ENCODE measurements at regions not wholly inside any gene's neighbourhood (a gene's known extent, or its start where the extent isn't known, plus 50 kb on each side); places are given as distances from the start of the nearest gene placed in this dataset.
"Not testable (repeated sequence)": the region's sequence is repeated elsewhere in the genome, so short reads cannot be mapped to it uniquely, and the experiment has no call there.

DNA sequence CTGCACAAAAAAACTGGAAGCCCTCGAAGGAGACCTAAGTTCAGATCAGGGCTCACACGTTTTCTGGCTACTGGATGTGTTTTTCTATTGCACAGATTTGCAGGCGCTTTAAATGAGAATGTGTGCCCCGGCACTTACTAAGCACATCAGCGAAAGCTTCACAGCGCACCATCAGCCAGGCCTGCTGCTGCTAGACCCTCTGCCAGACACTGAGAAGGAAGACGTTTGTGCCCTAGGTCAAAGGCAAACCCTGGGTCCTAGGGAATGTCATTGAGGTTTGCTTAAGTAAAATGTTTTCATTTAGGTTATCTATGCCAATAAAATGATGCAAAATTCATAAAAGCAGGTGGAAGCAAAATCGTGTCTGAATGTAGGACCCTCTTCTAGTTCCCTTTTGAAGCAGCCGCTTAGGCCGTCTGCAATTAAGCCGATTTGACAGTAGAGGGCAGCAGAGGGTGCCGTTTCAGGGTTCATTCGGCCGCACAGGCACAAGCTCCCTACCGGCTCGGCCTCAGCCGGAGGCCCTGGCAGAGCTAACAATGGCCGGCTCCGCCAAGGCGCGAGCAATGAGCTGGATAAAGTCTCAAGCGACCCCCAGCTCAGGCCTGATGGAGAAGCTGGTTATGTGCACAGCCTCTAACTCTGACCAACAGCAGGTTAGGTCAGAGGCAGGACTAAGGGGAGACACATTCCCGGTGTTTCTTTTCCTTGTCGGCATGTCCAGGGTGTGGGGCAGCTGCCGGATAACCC, 107.2 kb upstream of the FOXA2 start:
- DNase-seq = peak; percentile 10

DNA sequence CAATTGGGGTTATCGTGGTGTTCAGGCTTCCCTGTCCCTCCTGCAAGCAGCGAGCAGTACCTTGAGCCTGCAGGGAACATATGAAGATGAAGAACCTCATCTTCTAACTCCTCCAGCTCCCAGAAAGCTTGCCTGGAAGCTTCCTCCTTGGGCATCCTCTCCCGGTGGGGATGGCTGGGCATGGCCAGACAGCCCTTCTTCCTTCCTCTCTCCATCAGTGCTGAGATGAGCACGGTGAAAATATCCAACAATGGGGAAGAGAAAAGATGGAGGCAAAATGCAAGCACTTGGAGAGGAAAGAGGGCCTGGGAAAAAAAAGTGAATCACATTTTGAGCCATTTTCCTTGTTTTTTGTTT, 107.7 kb upstream of the FOXA2 start:
- no peak for DNase-seq

DNA sequence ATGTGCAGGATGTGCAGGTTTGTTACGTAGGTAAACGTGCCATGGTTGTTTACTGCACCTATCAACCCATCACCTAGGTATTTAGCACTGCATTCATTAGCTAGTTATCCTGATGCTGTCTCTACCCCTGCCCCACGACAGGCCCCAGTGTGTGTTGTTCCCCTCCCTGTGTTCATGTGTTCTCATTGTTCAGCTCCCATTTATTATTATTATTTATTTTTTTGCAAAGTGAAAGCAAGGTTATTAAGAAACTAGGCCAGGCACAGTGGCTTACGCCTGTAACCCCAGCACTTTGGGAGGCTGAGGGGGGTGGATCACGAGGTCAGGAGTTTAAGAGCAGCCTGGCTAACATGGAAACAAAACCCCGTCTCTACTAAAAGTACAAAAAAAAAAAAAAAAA, 108.2 kb upstream of the FOXA2 start:
- not testable (repeated sequence) for DNase-seq

DNA sequence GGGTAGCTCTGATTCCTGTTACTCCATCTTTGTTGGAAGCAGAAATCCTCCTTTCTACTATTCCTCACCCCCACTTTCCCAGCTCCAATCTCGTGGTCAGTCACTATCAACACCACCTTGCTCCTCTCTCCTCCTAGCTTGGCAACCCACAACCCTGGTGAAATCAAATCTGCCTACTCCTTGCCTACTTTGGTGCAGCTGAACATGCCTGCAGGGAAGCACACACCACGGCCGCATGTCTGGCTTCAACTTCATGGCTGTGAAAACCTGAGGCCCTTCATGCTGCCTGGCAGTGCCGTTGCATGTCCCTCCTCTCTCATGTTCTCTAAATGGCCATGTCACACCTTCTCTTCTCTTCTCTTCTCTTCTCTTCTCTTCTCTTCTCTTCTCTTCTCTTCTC, 112.4 kb upstream of the FOXA2 start:
- DNase-seq = no peak

DNA sequence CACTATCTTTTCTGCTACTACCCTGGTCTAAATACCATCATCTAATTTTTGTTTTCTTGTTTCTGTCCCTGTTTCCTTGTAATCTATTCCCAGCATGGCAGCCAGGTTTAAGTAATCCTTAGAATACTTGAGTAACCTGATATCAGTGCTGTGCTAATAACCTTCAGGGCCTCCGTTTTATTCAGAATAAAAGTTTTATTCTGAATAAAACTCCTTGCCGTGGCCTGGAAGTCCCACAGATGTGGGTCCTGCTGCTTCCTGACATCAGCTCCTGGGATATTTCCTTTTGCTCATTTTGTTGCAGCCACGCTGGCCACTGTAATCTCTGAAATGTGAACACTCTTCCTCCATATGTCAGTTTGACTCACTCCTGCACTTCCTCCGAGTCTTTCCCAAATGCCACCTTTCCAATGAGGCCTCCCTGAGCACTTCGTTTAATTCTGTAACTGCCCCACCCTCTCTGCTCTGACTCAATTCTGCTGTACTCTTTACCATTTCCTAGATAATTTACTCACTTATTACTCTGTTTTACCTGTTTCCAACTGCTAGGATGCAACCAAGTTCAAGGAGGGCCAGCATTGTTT, 114.0 kb upstream of the FOXA2 start:
- no peak for DNase-seq

DNA sequence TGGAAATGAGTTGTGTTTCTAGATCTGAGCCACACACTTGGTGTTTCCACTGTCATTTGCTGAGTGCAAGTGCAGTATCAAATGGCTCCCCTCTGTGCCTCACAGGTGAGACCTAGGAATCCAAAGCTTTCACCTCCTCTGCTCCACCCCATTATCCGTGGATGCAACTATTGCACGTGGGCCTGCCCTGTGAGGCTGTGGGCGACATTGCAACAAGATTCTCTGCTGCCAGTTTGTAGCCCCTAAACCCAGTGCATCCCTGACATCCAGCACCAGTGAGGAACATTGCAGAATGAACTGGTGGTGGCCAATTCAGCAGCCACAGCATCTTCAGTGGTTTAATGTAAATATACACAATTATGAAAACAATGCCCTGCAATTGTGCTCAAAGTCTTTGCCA, 115.0 kb upstream of the FOXA2 start:
- DNase-seq = no peak

DNA sequence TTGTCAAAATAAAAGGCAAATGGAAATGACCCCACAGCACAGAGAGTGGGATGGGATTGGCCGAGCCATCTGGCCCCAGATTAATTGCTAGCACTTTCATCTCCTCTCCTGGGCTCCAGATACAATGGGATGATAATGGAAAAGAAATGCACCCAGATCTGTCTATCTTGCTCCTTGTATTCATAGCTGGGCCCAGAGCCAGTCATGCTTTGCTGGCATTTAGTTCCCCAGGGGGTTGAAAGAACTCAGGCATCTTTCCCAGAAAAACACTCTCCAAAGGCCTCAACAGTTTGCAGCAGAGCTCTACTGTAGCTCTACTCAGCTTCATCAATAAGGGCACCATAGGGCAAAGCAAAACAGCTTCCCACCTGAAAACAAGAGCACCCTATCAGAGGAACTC, 116.0 kb upstream of the FOXA2 start:
- DNase-seq = no peak

DNA sequence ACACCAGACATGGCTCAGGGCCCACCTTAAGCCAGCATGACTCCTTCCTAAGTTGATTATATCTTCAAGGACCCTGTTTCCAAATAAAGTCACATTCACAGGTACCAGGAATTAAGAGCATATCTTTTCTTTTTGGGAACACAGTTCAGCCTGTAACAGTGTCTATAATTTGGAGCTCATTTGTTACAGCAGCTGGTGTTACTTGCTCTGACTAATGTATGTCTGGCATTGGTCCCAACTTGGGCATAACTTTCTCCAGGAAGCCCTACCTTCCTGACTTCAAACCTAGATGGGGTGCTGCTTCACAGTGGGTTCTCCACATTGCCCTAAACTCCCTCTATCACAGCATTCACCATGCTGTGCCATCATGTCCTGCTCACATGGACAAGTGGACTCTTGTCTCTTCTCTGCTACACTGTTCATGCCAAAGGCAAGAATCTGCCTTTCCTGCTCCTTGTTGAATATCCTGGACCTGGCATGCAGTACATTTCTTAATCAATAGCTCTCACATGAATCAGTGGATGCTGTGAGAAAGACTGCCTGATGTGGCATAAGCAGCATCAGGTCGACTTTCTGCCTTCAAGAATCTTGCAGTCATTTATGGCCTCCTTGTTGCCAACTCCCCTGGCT, 117.4 kb upstream of the FOXA2 start:
- DNase-seq = no peak

DNA sequence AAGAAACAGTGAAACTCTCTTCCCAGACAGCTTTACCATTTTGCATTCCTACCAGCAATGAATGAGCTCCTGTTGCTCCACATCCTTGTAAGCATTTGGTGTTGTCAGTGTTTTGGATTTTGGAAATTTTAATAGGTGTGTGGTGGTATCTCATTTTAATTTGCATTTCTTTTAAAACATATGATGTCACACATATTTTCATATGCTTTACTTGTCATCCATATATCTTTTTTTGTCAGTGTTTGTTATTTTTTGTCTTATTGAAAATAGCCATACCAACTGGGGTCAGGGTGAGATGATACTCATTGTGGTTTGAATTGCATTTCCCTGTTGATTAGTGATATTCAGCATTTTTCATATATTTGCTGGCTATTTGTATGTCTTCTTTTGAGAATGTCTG, 119.5 kb upstream of the FOXA2 start:
- no peak for DNase-seq

DNA sequence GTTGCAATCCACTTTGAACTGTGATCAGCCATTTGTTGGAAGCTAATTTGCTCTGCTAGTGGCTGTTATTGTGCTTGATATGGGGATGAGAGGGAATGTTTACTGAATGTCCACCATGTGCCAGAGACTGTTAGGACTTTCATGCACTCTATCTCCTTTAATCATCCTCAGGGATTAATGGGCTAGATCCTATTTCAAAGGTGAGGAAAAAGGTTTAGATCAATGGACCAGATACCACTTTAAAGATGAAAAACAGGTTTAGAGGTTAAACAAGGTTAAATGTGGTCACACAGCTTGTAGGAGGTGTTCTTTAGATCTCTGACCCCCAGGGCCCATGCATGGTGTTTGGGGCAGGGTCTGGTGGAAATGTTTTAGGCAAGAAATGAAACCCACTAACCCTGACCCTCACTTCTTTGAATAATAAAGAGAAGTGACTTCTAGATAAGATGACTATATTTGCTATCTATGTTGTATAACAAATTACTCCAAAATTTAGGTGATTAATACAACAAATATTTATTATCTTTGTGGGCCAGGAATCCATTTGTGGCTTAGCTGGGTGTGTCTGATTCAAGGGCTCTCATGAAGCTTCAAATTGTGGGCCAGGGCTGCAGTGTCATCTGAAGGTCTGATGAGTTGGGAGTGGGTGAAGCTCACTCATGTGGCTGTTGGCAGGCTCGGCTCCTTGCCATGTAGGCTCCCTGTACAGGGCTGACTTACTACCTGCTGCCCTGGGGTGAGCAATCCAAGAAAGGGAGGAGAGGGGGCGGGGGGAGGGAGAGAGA, 127.8 kb upstream of the FOXA2 start:
- no peak for DNase-seq

DNA sequence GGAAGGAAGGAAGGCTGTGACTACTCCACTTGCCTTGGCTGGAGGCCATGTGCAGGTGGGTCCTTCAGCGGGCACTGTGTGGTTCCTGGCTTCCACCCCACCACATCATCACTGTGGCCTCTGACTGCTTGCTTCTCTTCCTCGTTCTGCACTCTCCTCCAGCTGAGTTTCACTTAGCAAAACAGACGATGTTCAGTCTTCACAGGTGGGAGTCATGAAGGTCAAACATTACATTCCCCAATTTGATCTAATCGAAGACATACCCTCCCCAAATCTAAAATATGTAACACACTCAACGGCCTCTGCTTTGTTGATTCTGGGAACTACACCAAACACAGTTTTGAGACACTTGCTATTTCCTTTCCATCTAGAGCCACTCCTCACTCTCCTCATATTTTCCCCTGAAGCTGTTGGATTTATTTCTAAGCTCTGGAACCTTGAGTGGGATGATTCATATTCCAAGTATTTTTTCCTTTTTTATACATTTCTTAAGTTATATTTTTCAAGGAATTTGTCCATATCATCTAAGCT, 132.5 kb upstream of the FOXA2 start:
- DNase-seq = no peak

DNA sequence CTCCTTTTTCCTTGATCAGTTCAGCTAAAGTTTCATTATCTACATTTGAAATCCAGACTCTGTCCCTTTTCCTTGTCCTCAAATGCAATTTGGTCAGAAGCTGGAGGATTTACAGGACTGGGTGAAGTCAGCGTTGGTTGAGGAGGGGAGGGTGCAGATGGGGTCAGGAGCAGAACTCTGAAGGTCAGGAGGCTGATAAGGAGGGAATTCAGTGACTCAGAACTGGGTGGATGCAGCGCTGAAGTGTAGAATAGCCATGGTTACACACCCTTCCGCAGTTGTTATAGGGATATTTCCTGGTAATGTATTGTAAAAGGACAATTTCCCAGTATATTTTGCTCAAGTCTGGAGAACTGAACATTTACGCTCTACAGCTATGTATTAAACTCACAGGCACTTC, 133.1 kb upstream of the FOXA2 start:
- DNase-seq = no peak

DNA sequence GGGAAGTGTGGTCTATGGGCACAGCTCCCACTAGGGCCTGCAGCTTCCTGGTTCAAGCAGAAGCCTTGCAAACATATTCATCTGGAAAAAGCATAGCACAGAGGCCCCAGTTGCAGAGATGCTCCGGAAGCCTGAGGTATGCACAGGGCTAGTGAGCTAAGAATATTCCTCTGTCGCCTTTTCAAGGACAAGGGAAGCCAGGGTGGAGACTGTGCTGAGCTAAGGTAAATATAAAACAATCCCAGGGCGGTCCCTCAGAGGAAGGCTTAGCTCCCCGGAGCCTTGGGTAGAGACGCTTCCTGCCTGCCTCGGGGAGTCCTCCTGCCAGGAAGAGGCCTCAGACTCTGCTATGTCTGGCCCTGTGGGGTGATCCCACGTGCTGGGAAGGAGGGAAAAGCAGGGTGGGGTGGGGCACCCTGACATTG, 134.8 kb upstream of the FOXA2 start:
- DNase-seq = no peak

DNA sequence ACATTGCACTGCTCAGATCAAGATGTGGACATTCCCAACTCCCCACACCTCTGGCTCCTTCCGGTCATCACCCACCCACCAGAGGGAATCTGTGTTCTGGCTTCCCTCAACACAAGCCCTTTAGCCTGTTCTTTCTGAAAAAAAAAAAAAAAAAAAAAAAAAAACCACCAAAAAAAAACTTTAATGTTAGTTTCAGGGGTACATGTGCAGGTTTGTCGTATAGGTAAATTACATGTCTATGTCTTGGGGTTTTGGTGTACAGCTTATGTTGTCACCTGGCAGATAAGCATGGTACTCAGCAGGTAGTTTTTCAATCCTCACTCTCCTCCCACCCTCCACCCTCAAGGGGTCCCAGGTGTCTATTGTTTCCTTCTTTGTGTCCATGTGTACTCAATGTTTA, 135.8 kb upstream of the FOXA2 start:
- no peak for DNase-seq

DNA sequence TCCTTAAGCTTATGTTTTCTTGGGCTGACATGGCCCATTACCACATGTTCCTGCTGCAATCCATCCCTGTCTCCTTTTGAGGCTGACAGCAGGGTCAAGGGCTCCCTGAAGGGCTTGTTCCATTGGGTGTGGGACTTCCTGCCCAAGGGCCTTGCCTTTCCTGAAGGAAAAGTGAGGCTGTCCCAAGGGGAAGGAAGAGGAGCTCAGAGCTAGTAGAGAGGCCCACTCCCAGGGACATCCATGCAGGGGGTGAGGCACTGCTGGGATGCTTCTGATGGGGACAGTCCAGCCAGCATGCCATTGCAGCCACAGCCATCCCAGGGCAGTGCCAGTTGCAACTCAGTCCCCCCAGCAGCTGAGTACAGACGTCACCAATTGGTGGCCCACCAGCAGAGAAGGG, 138.4 kb upstream of the FOXA2 start:
- DNase-seq = no peak

DNA sequence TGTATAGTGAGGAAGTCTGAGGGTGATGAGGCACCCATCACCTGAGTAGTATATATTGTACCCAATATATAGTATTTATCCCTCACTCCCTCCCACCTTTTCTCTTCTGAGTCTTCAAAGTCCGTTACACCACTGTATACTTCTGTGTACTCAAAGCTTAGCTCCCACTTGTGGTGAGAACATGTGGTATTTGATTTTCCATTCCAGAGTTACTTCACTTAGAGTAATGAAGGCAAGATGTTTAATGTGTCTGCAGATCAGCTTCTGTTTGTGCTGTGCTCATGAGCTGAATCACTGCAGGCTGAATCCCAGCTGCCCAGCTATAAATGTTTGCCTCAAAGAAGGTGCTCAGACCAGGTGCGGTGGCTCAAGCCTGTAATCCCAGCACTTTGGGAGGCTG, 139.3 kb upstream of the FOXA2 start:
- no peak for DNase-seq

DNA sequence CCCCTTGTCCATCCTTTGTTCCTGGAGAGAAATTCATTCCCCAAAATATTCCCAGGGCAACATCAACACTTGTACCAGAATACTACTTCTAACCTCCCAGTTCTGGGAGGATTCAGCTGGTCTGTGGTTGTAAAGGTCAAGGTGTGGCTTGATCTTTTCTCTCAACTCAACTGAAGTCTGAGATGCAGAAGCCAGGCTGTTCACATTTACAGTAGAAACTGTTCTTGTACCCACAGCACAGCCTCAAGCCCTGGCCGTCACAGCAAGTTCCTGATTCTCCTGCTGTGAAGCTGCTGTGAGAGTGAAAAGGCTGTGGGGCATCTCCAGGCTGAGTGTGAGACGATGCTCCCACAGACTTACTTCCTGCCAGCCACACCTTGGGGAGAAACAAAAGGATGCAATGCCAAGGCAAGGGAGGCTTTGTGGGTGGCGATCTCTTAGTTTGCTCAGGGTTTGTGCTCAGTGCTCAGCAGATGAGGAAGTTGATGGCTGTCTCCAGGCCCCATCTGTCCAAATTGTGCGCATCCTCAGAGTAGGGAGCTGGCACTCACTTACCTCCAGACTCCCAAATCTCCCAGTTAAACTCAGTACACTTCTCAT, 143.9 kb upstream of the FOXA2 start:
- no peak for DNase-seq

DNA sequence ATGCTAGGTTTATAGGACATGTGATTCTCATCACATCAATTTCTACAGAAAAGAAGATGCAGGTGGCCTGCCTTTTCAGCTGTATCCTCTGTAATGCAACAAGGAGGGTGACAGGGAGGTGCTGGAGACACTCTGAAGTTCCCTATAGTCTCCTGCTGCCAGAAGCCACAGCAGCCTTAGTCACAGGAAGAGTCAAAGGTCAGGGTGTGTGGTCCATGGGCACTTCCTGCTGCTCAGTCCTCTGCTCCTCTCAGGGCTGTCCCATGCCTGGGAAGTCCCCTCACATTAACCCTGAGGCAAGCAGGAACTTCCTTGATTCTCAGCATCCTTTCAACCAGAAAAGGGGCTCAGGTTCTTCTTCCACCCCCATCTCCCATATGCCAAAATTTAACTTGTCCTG, 144.8 kb upstream of the FOXA2 start:
- no peak for DNase-seq

DNA sequence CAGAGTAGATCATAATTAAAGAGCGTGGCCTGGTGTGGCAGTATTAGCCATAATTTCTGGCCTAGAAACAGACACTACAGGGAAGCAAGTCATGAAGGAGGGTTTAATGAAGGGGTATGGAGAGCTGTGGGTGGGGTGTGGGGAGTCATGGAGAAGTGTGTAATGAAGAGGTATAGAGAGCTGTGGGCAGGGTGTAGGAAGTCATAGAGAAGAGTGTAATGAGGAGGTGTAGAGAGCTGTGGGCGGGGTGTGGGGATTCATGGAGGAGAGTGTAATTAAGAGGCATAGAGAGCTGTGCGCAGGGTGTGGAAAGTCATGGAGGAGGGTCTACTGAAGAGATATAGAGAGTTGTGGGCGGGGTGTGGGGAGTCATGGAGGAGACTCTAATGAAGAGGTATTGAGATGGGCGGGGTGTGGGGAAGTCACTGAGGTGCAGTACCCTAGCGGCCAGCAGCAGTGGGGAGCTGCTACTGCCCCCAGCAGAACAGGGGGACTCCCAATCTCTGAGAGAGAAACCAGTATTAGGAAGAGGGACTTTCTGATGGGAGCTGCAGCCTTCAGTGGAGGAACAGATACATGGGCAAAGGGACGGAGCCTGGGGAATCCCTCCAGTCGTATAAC, 145.4 kb upstream of the FOXA2 start:
- no peak for DNase-seq

DNA sequence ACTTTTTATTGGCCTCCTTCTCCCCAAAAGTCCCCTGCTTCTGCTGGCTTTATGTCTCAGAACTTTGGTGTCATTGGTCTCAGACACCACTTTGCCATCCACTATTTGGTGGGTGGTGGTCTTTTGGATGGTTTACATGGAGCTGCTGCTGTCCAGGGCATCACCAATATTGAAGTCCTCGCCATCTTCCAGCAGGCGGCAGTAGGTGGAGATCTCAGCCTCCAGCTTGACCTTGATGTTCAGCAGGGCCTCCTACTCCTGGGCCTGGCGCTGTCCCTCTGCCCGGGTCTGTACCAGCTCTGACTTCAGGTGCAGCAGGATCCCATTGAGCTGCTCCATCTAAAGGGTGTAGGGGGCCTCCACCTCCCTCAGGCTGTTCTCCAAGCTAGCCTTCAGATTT, 148.4 kb upstream of the FOXA2 start:
- no peak for DNase-seq

DNA sequence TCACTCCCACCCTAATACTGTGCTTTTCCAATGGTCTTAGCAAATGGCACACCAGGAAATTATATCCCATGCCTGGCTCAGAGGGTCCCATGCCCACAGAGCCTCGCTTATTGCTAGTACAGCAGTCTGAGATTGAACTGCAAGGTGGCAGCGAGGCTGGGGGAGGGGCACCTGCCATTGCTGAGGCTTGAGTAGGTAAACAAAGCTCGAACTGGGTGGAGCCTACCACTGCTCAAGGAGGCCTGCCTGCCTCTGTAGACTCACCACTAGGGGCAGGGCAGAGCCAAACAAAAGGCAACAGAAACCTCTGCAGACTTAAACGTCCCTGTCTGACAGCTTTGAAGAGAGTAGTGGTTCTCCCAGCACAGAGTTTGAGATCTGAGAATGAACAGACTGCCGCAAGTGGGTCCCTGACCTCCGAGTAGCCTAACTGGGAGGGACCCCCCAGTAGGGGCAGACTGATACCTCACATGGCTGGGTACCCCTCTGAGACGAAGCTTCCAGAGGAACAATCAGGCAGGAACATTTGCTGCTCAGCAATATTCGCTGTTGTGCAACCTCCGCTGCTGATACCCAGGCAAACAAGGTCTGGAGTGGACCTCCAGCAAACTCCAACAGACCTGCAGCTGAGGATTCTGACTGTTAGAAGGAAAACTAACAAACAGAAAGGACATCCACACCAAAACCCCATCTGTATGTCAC, 150.7 kb upstream of the FOXA2 start:
- not testable (repeated sequence) for DNase-seq

DNA sequence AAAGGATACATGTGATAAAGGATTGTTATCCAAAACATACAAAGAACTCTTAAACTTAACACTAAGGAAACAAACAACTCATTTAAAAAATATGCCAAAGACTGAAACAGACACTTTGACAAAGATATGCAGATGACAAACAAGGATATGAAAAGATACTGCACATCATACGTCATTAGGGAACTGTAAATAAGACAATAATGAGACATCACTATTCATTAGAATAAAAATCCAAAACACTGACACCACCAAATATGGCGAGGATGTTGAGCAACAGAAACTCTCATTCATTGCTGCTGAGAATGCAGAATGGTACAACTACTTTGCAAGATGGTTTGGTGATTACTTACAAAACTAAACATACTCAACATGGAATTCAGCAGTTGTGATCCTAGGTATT, 156.5 kb upstream of the FOXA2 start:
- no peak for DNase-seq

All from NCI-H1436 treated with DMSO at 0.1 percent for 48 hours (cell line).